HL-60 (cell line): ENCODE measurements at regions not wholly inside any gene's neighbourhood (a gene's known extent, or its start where the extent isn't known, plus 50 kb on each side); places are given as distances from the start of the nearest gene placed in this dataset.

ENCODE experiments used
- DNase-seq, 2 experiments: peaks; one replicate each; pipeline ENCODE4 v3.0.0-alpha.2; 2010 to 2020; ENCODE audit warnings: low read depth in 1 of 2, low spot score in 1 of 2
- H3K27ac ChIP-seq: fragments of 250-450 bp; sonication (Bioruptor Pico); replicated peaks from 2 replicates; pipeline ENCODE4 v1.5.1; 2020; ENCODE audit warnings: mild to moderate bottlenecking, moderate library complexity
- H3K27me3 ChIP-seq: fragments of 250-450 bp; sonication (Bioruptor Pico); 2 replicates; pipeline ENCODE4 v1.5.1; 2021; ENCODE audit warnings: mild to moderate bottlenecking, moderate library complexity; ENCODE audit not compliant: insufficient read depth, poor library complexity, severe bottlenecking
- H3K4me3 ChIP-seq: replicated peaks from 2 replicates; pipeline ENCODE4 v1.5.1; 2011; ENCODE audit warnings: mild to moderate bottlenecking, control low read depth, low read length; ENCODE audit not compliant: insufficient read depth
- CTCF ChIP-seq: IDR thresholded peaks from one replicate; pipeline ENCODE4 v1.5.1; 2011; ENCODE audit warnings: low read length, control low read depth, inconsistent platforms; ENCODE audit not compliant: insufficient read depth
- GABPA ChIP-seq: IDR thresholded peaks from 2 replicates; pipeline ENCODE4 v1.6.1; 2012; ENCODE audit warnings: low read depth
- POLR2AphosphoS5 ChIP-seq: IDR thresholded peaks from 2 replicates; pipeline ENCODE4 v1.6.1; 2012; ENCODE audit warnings: low read depth
- REST ChIP-seq: IDR thresholded peaks from 2 replicates; pipeline ENCODE4 v1.6.1; 2012; ENCODE audit warnings: low read depth; ENCODE audit not compliant: insufficient replicate concordance
- SPI1 ChIP-seq: IDR thresholded peaks from 2 replicates; pipeline ENCODE4 v1.6.1; 2012; ENCODE audit warnings: low read depth, mild to moderate bottlenecking, borderline replicate concordance

- Histone ChIP-seq H3K27ac (no peak overlapping the region), H3K4me3 (no peak overlapping the region), H3K27me3 (no peaks in the 10 kb centered on the region)
- TF ChIP-seq SPI1 = no peak
- TF ChIP-seq CTCF = no peak
- no peak for DNase-seq
Observed at GRCh38 chr11:119505861-119506260, 82.9 kb upstream of the THY1 start.

GRCh38 chr11:119505071-119505470 lies 82.1 kb upstream of the THY1 start:
- no peak for TF ChIP-seq POLR2AphosphoS5
- TF ChIP-seq SPI1 = no peak
- TF ChIP-seq CTCF = no peak
- no peak for TF ChIP-seq REST
- no peak for TF ChIP-seq GABPA
- Histone ChIP-seq H3K4me3 (no peak overlapping the region), H3K27me3 (no peaks in the 10 kb centered on the region), H3K27ac (no peak overlapping the region)
- DNase-seq = no peak

GRCh38 chr11:119504371-119504770 lies 81.4 kb upstream of the THY1 start:
- TF ChIP-seq GABPA (no peak), SPI1 (no peak), CTCF (no peak), POLR2AphosphoS5 (no peak), REST (no peak)
- no peaks in the 10 kb centered on the region for H3K27me3 ChIP-seq
- DNase-seq = no peak
- H3K4me3 ChIP-seq = no peak overlapping the region
- H3K27ac ChIP-seq = no peak overlapping the region

GRCh38 chr11:119501777-119502405 lies 78.9 kb upstream of the THY1 start:
- Histone ChIP-seq H3K4me3 (no peak overlapping the region), H3K27me3 (no peaks in the 10 kb centered on the region), H3K27ac (no peak overlapping the region)
- no peak for DNase-seq
- TF ChIP-seq SPI1 (no peak), POLR2AphosphoS5 (no peak)
